ENCODE measurements at regions not wholly inside any gene's neighbourhood (a gene's known extent, or its start where the extent isn't known, plus 50 kb on each side); places are given as distances from the start of the nearest gene placed in this dataset.

GRCh38 chr2:143833015-143833660 is 686.8 kb downstream of the ZEB2 start:
- Mint-ChIP-seq H3K9me3 (ENCODE audit: low read depth, unreplicated experiment) (no peaks in the 10 kb centered on the region), H3K36me3 (ENCODE audit: insufficient read depth, unreplicated experiment) (no peaks in the 10 kb centered on the region), H3K27ac (ENCODE audit: unreplicated experiment) (no peak overlapping the region), H3K27me3 (ENCODE audit: unreplicated experiment) (no peaks in the 10 kb centered on the region), H3K4me3 (ENCODE audit: low read depth, unreplicated experiment) (no peak overlapping the region), H3K4me1 (ENCODE audit: low read depth, unreplicated experiment) (no peaks in the 10 kb centered on the region)
- DNase-seq, result no peak
- no TSS peak for BruUV-seq (replicated peaks)
- no peak for TF ChIP-seq CTCF (IDR thresholded peaks at IDR 0.05; ENCODE audit: unreplicated experiment)
- CTCF ChIA-PET, result no interaction called here
- intact Hi-C loops (cut with micrococcal nuclease; ENCODE audit: unreplicated experiment), result no loop called here

GRCh38 chr2:143830476-143830875 is 689.4 kb downstream of the ZEB2 start:
- H3K4me3 Mint-ChIP-seq (ENCODE audit: low read depth, unreplicated experiment), result no peak overlapping the region
- no peaks in the 10 kb centered on the region for H3K9me3 Mint-ChIP-seq (ENCODE audit: low read depth, unreplicated experiment)
- CTCF ChIA-PET, result no interaction called here
- H3K27me3 Mint-ChIP-seq (ENCODE audit: unreplicated experiment), result no peaks in the 10 kb centered on the region
- intact Hi-C loops (cut with micrococcal nuclease; ENCODE audit: unreplicated experiment), result no loop called here
- H3K4me1 Mint-ChIP-seq (ENCODE audit: low read depth, unreplicated experiment), result no peaks in the 10 kb centered on the region
- no TSS peak for BruUV-seq (replicated peaks)
- H3K27ac Mint-ChIP-seq (ENCODE audit: unreplicated experiment), result no peak overlapping the region
- no peak for DNase-seq
- no peaks in the 10 kb centered on the region for H3K36me3 Mint-ChIP-seq (ENCODE audit: insufficient read depth, unreplicated experiment)
- no peak for TF ChIP-seq CTCF (IDR thresholded peaks at IDR 0.05; ENCODE audit: unreplicated experiment)

- no peak for DNase-seq
- no peaks in the 10 kb centered on the region for H3K27me3 Mint-ChIP-seq (ENCODE audit: unreplicated experiment)
- TF ChIP-seq CTCF (IDR thresholded peaks at IDR 0.05; ENCODE audit: unreplicated experiment), result no peak
- CTCF ChIA-PET, result interaction anchor here (0.6 kb wide), 1 partner anchor 359 kb away, joined by 3 read pairs; no protein-coding TSS in a partner anchor
- H3K27ac Mint-ChIP-seq (ENCODE audit: unreplicated experiment), result no peak overlapping the region
- H3K9me3 Mint-ChIP-seq (ENCODE audit: low read depth, unreplicated experiment), result no peaks in the 10 kb centered on the region
- intact Hi-C loops (cut with micrococcal nuclease; ENCODE audit: unreplicated experiment), result no loop called here
- no TSS peak for BruUV-seq (replicated peaks)
- H3K4me3 Mint-ChIP-seq (ENCODE audit: low read depth, unreplicated experiment), result no peak overlapping the region
- H3K4me1 Mint-ChIP-seq (ENCODE audit: low read depth, unreplicated experiment), result no peaks in the 10 kb centered on the region
- H3K36me3 Mint-ChIP-seq (ENCODE audit: insufficient read depth, unreplicated experiment), result no peaks in the 10 kb centered on the region
These were observed 691.0 kb downstream of the ZEB2 start for GRCh38 chr2:143828763-143829537.

GRCh38 chr2:143824791-143825190 is 695.1 kb downstream of the ZEB2 start:
- TF ChIP-seq CTCF (IDR thresholded peaks at IDR 0.05; ENCODE audit: unreplicated experiment), result no peak
- CTCF ChIA-PET, result no interaction called here
- H3K4me3 Mint-ChIP-seq (ENCODE audit: low read depth, unreplicated experiment), result no peak overlapping the region
- H3K4me1 Mint-ChIP-seq (ENCODE audit: low read depth, unreplicated experiment), result no peaks in the 10 kb centered on the region
- no peak overlapping the region for H3K27ac Mint-ChIP-seq (ENCODE audit: unreplicated experiment)
- DNase-seq, result no peak
- intact Hi-C loops (cut with micrococcal nuclease; ENCODE audit: unreplicated experiment), result no loop called here
- no peaks in the 10 kb centered on the region for H3K36me3 Mint-ChIP-seq (ENCODE audit: insufficient read depth, unreplicated experiment)
- H3K27me3 Mint-ChIP-seq (ENCODE audit: unreplicated experiment), result no peaks in the 10 kb centered on the region
- no TSS peak for BruUV-seq (replicated peaks)
- no peaks in the 10 kb centered on the region for H3K9me3 Mint-ChIP-seq (ENCODE audit: low read depth, unreplicated experiment)
